HG02623 (cell line): ENCODE measurements at regions not wholly inside any gene's neighbourhood (a gene's known extent, or its start where the extent isn't known, plus 50 kb on each side); places are given as distances from the start of the nearest gene placed in this dataset.

Experiments used
- ATAC-seq: cut with Tn5 transposase; IDR thresholded peaks from one replicate; pipeline ENCODE4 v1.9.1; 2021; ENCODE audit warnings: moderate library complexity; ENCODE audit not compliant: unreplicated experiment

- no peak for ATAC-seq
These were observed 50.3 kb downstream of the PLXNA1 start for GRCh38 chr3:127033171-127033570.

GRCh38 chr3:127033786-127034185 lies 50.9 kb downstream of the PLXNA1 start:
- no peak for ATAC-seq

GRCh38 chr3:127034195-127034989 lies 51.5 kb downstream of the PLXNA1 start:
- no peak for ATAC-seq

- no peak for ATAC-seq
These were observed 52.2 kb downstream of the PLXNA1 start for GRCh38 chr3:127034990-127035652.

- no peak for ATAC-seq
These were observed 52.8 kb downstream of the PLXNA1 start for GRCh38 chr3:127035677-127036076.

GRCh38 chr3:127036209-127037020 lies 53.5 kb downstream of the PLXNA1 start:
- no peak for ATAC-seq

- ATAC-seq: no peak
These were observed 54.1 kb downstream of the PLXNA1 start for GRCh38 chr3:127037021-127037400.

GRCh38 chr3:127037418-127037841 lies 54.5 kb downstream of the PLXNA1 start:
- no peak for ATAC-seq

- ATAC-seq: no peak
These were observed 55.1 kb downstream of the PLXNA1 start for GRCh38 chr3:127037971-127038446.

- no peak for ATAC-seq
These were observed 55.6 kb downstream of the PLXNA1 start for GRCh38 chr3:127038466-127038865.

- no peak for ATAC-seq
These were observed 56.1 kb downstream of the PLXNA1 start for GRCh38 chr3:127038923-127039581.

GRCh38 chr3:127039719-127040118 lies 56.8 kb downstream of the PLXNA1 start:
- ATAC-seq: no peak

- ATAC-seq: no peak
These were observed 57.3 kb downstream of the PLXNA1 start for GRCh38 chr3:127040216-127040615.

GRCh38 chr3:127041264-127041820 lies 58.4 kb downstream of the PLXNA1 start:
- no peak for ATAC-seq

GRCh38 chr3:127041933-127042332 lies 59.0 kb downstream of the PLXNA1 start:
- no peak for ATAC-seq

GRCh38 chr3:127042634-127043033 lies 59.7 kb downstream of the PLXNA1 start:
- no peak for ATAC-seq

GRCh38 chr3:127043041-127043641 lies 60.2 kb downstream of the PLXNA1 start:
- no peak for ATAC-seq

- no peak for ATAC-seq
These were observed 61.0 kb downstream of the PLXNA1 start for GRCh38 chr3:127043731-127044510.

- no peak for ATAC-seq
These were observed 62.1 kb downstream of the PLXNA1 start for GRCh38 chr3:127044996-127045395.
